LNCaP clone FGC (cell line): ENCODE measurements at regions not wholly inside any gene's neighbourhood (a gene's known extent, or its start where the extent isn't known, plus 50 kb on each side); places are given as distances from the start of the nearest gene placed in this dataset.
A peak's percentile ranks its signal among the peaks of the same experiment; 100 is the strongest.

Experiments used
- DNase-seq: peaks from one replicate; pipeline ENCODE4 v3.0.0-alpha.2; 2011; ENCODE audit warnings: low read depth
- H3K4me3 ChIP-seq: 2 replicates; pipeline ENCODE4 v1.5.1; 2011; ENCODE audit warnings: mild to moderate bottlenecking, low read depth, low read length, control low read depth
- TF ChIP-seq, protein P1 (sequence below): IDR thresholded peaks from 2 replicates; pipeline ENCODE4 v1.5.1; 2012; ENCODE audit warnings: mild to moderate bottlenecking; ENCODE audit not compliant: control insufficient read depth, insufficient read depth; ENCODE audit errors: extremely low read depth

GRCh38 chr3:148146947-148147826 is 550.5 kb upstream of the AGTR1 start:
- DNase-seq = no peak
- H3K4me3 ChIP-seq = no peak overlapping the region
- TF ChIP-seq, protein P1, sequence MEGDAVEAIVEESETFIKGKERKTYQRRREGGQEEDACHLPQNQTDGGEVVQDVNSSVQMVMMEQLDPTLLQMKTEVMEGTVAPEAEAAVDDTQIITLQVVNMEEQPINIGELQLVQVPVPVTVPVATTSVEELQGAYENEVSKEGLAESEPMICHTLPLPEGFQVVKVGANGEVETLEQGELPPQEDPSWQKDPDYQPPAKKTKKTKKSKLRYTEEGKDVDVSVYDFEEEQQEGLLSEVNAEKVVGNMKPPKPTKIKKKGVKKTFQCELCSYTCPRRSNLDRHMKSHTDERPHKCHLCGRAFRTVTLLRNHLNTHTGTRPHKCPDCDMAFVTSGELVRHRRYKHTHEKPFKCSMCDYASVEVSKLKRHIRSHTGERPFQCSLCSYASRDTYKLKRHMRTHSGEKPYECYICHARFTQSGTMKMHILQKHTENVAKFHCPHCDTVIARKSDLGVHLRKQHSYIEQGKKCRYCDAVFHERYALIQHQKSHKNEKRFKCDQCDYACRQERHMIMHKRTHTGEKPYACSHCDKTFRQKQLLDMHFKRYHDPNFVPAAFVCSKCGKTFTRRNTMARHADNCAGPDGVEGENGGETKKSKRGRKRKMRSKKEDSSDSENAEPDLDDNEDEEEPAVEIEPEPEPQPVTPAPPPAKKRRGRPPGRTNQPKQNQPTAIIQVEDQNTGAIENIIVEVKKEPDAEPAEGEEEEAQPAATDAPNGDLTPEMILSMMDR = no peak

GRCh38 chr3:148147903-148148302 is 549.8 kb upstream of the AGTR1 start:
- TF ChIP-seq, protein P1 = no peak
- no peak for DNase-seq
- no peak overlapping the region for H3K4me3 ChIP-seq

- DNase-seq = no peak
- no peak overlapping the region for H3K4me3 ChIP-seq
- TF ChIP-seq, protein P1 = no peak
Observed at GRCh38 chr3:148149556-148149955, 548.1 kb upstream of the AGTR1 start.

GRCh38 chr3:148150141-148150540 is 547.6 kb upstream of the AGTR1 start:
- TF ChIP-seq, protein P1 = no peak
- no peak for DNase-seq
- H3K4me3 ChIP-seq = no peak overlapping the region

GRCh38 chr3:148158210-148158609 is 539.5 kb upstream of the AGTR1 start:
- TF ChIP-seq, protein P1 = no peak
- H3K4me3 ChIP-seq = no peak overlapping the region
- DNase-seq = no peak

- TF ChIP-seq, protein P1 = 0 out of 2 replicates have a peak, but pooled peaks have one; percentile 5
- no peak for DNase-seq
- no peak overlapping the region for H3K4me3 ChIP-seq
Observed at GRCh38 chr3:148162132-148162531, 535.6 kb upstream of the AGTR1 start.
